ENCODE measurements at regions not wholly inside any gene's neighbourhood (a gene's known extent, or its start where the extent isn't known, plus 50 kb on each side); places are given as distances from the start of the nearest gene placed in this dataset.

- DNase-seq, result no peak
These were observed 105.3 kb downstream of the TSN start for GRCh38 chr2:121860758-121861227.

- no peak for DNase-seq
These were observed 106.8 kb downstream of the TSN start for GRCh38 chr2:121862286-121862685.

- DNase-seq, result no peak
These were observed 110.5 kb downstream of the TSN start for GRCh38 chr2:121865914-121866313.

GRCh38 chr2:121866789-121867188 lies 111.3 kb downstream of the TSN start:
- DNase-seq, result no peak

- DNase-seq, result no peak
These were observed 113.2 kb downstream of the TSN start for GRCh38 chr2:121868652-121869051.

- no peak for DNase-seq
These were observed 113.9 kb downstream of the TSN start for GRCh38 chr2:121869363-121869762.

GRCh38 chr2:121869873-121870272 lies 114.4 kb downstream of the TSN start:
- no peak for DNase-seq

- DNase-seq, result no peak
These were observed 117.2 kb downstream of the TSN start for GRCh38 chr2:121872651-121873050.

GRCh38 chr2:121873864-121874263 lies 118.4 kb downstream of the TSN start:
- no peak for DNase-seq

GRCh38 chr2:121875585-121876185 lies 120.2 kb downstream of the TSN start:
- peak; percentile 9 for DNase-seq

- no peak for DNase-seq
These were observed 121.9 kb downstream of the TSN start for GRCh38 chr2:121877366-121877765.

- DNase-seq, result no peak
These were observed 124.8 kb downstream of the TSN start for GRCh38 chr2:121880283-121880682.

GRCh38 chr2:121881038-121881437 lies 125.6 kb downstream of the TSN start:
- peak; percentile 5 for DNase-seq

- DNase-seq, result no peak
These were observed 126.5 kb downstream of the TSN start for GRCh38 chr2:121881950-121882349.

- DNase-seq, result peak; percentile 3
These were observed 128.6 kb downstream of the TSN start for GRCh38 chr2:121884078-121884477.

- DNase-seq, result peak; percentile 8
These were observed 129.1 kb downstream of the TSN start for GRCh38 chr2:121884511-121884921.

GRCh38 chr2:121886059-121886458 lies 130.6 kb downstream of the TSN start:
- peak; percentile 1 for DNase-seq

GRCh38 chr2:121887513-121888188 lies 132.2 kb downstream of the TSN start:
- DNase-seq, result peak; percentile 9

- DNase-seq, result no peak
These were observed 132.7 kb downstream of the TSN start for GRCh38 chr2:121888189-121888557.

- DNase-seq, result no peak
These were observed 134.6 kb downstream of the TSN start for GRCh38 chr2:121890041-121890440.

GRCh38 chr2:121895723-121896571 lies 140.5 kb downstream of the TSN start:
- no peak for DNase-seq

- no peak for DNase-seq
These were observed 142.0 kb downstream of the TSN start for GRCh38 chr2:121897335-121897970.

GRCh38 chr2:121898483-121898882 lies 143.0 kb downstream of the TSN start:
- DNase-seq, result no peak

All from femur (tissue), 1 donor.